Globus pallidus (tissue), 1 donor: ENCODE measurements at regions not wholly inside any gene's neighbourhood (a gene's known extent, or its start where the extent isn't known, plus 50 kb on each side); places are given as distances from the start of the nearest gene placed in this dataset.

Experiments
- DNase-seq: peaks from one replicate; pipeline ENCODE4 v3.0.0-alpha.2; 2015; ENCODE audit warnings: low spot score

GRCh38 chr3:13209634-13209997, 136.4 kb upstream of the IQSEC1 start:
- no peak for DNase-seq

GRCh38 chr3:13208706-13209633, 135.7 kb upstream of the IQSEC1 start:
- DNase-seq = no peak

- DNase-seq = no peak
These were observed 134.9 kb upstream of the IQSEC1 start for GRCh38 chr3:13207975-13208705.

- no peak for DNase-seq
These were observed 134.3 kb upstream of the IQSEC1 start for GRCh38 chr3:13207578-13207922.

GRCh38 chr3:13206799-13207577, 133.8 kb upstream of the IQSEC1 start:
- no peak for DNase-seq

- DNase-seq = no peak
These were observed 132.4 kb upstream of the IQSEC1 start for GRCh38 chr3:13205567-13206143.

- no peak for DNase-seq
These were observed 130.9 kb upstream of the IQSEC1 start for GRCh38 chr3:13204177-13204581.

GRCh38 chr3:13203398-13204176, 130.4 kb upstream of the IQSEC1 start:
- DNase-seq = no peak

GRCh38 chr3:13202744-13203397, 129.6 kb upstream of the IQSEC1 start:
- no peak for DNase-seq

GRCh38 chr3:13201851-13202250, 128.6 kb upstream of the IQSEC1 start:
- no peak for DNase-seq

GRCh38 chr3:13200946-13201345, 127.7 kb upstream of the IQSEC1 start:
- DNase-seq = no peak

- DNase-seq = no peak
These were observed 127.2 kb upstream of the IQSEC1 start for GRCh38 chr3:13200465-13200864.

- DNase-seq = no peak
These were observed 126.7 kb upstream of the IQSEC1 start for GRCh38 chr3:13199899-13200451.

- DNase-seq = no peak
These were observed 126.0 kb upstream of the IQSEC1 start for GRCh38 chr3:13199006-13199776.

- DNase-seq = no peak
These were observed 125.1 kb upstream of the IQSEC1 start for GRCh38 chr3:13198264-13198879.

GRCh38 chr3:13197795-13198194, 124.6 kb upstream of the IQSEC1 start:
- no peak for DNase-seq

- no peak for DNase-seq
These were observed 124.1 kb upstream of the IQSEC1 start for GRCh38 chr3:13197281-13197680.

- DNase-seq = no peak
These were observed 122.1 kb upstream of the IQSEC1 start for GRCh38 chr3:13195374-13195773.
